Renal cortex interstitium (tissue), 11 donors: ENCODE measurements at regions not wholly inside any gene's neighbourhood (a gene's known extent, or its start where the extent isn't known, plus 50 kb on each side); places are given as distances from the start of the nearest gene placed in this dataset.
"Not testable (repeated sequence)": the region's sequence is repeated elsewhere in the genome, so short reads cannot be mapped to it uniquely, and the experiment has no call there.

Experiments used
- DNase-seq, 11 donors: peaks; one replicate each; pipeline ENCODE4 v3.0.0-alpha.2; 2013; ENCODE audit warnings: low read depth in 9 of 11, low spot score in 4 of 11; ENCODE audit errors: extremely low read depth in 1 of 11

GRCh38 chr2:136715146-136715545 is 50.2 kb upstream of the THSD7B start:
- DNase-seq = no peak

- DNase-seq = no peak
Observed at GRCh38 chr2:136714452-136714951, 50.8 kb upstream of the THSD7B start.

GRCh38 chr2:136713739-136714138 is 51.6 kb upstream of the THSD7B start:
- DNase-seq = no peak

GRCh38 chr2:136705336-136705735 is 60.0 kb upstream of the THSD7B start:
- no peak for DNase-seq

GRCh38 chr2:136703214-136703613 is 62.1 kb upstream of the THSD7B start:
- DNase-seq = no peak

GRCh38 chr2:136696438-136696837 is 68.9 kb upstream of the THSD7B start:
- no peak for DNase-seq

- no peak for DNase-seq
Observed at GRCh38 chr2:136693966-136694365, 71.4 kb upstream of the THSD7B start.

GRCh38 chr2:136680079-136680478 is 85.3 kb upstream of the THSD7B start:
- DNase-seq = not testable (repeated sequence)

- DNase-seq = no peak
Observed at GRCh38 chr2:136665736-136666135, 99.6 kb upstream of the THSD7B start.

- no peak for DNase-seq
Observed at GRCh38 chr2:136664713-136665405, 100.5 kb upstream of the THSD7B start.

- DNase-seq = no peak
Observed at GRCh38 chr2:136658201-136658600, 107.1 kb upstream of the THSD7B start.

GRCh38 chr2:136653861-136654260 is 111.5 kb upstream of the THSD7B start:
- DNase-seq = no peak

GRCh38 chr2:136651456-136652010 is 113.8 kb upstream of the THSD7B start:
- no peak for DNase-seq

GRCh38 chr2:136647039-136647438 is 118.3 kb upstream of the THSD7B start:
- DNase-seq = no peak

GRCh38 chr2:136645236-136645828 is 120.0 kb upstream of the THSD7B start:
- DNase-seq = peak in 4 of 11 donors; percentile 2 to 16 (median 4)

- no peak for DNase-seq
Observed at GRCh38 chr2:136639651-136640050, 125.7 kb upstream of the THSD7B start.

GRCh38 chr2:136638193-136638592 is 127.2 kb upstream of the THSD7B start:
- DNase-seq = no peak

GRCh38 chr2:136637402-136637801 is 127.9 kb upstream of the THSD7B start:
- no peak for DNase-seq

GRCh38 chr2:136628490-136628889 is 136.9 kb upstream of the THSD7B start:
- DNase-seq = no peak

GRCh38 chr2:136613096-136613495 is 152.2 kb upstream of the THSD7B start:
- DNase-seq = no peak

- no peak for DNase-seq
Observed at GRCh38 chr2:136612079-136612478, 153.3 kb upstream of the THSD7B start.
